Activated CD4-positive, alpha-beta T cell treated with anti-CD3 and anti-CD28 coated beads for 1 hour (primary cell): ENCODE measurements at regions not wholly inside any gene's neighbourhood (a gene's known extent, or its start where the extent isn't known, plus 50 kb on each side); places are given as distances from the start of the nearest gene placed in this dataset.

Experiments used
- DNase-seq: peaks from one replicate; pipeline ENCODE4 v3.0.0-alpha.2; 2020

GRCh38 chr3:46112984-46113383 is 85.7 kb upstream of the XCR1 start:
- no peak for DNase-seq

DNA sequence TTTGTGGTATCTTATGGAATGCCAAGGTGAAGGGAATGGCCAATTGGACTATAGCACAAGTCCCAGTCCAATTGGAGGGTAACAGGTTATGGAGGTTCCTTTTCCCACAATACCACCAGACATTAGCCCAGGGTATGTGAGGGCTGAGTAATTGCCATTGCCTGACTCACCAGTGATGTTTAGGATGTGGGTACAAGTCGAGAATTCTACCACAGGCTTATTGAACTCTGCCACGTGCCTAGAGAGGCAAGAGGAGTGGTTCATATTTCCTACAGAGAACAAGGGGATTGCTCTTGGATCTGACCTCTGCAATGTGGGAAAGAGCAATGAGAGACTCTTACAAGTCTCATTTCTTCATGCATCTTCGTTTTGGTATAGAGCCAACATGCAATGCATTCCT is 85.0 kb upstream of the XCR1 start:
- DNase-seq = no peak

- DNase-seq = no peak
Measured at GRCh38 chr3:46110701-46111493, 83.6 kb upstream of the XCR1 start.

GRCh38 chr3:46107682-46108081 is 80.4 kb upstream of the XCR1 start:
- no peak for DNase-seq

DNA sequence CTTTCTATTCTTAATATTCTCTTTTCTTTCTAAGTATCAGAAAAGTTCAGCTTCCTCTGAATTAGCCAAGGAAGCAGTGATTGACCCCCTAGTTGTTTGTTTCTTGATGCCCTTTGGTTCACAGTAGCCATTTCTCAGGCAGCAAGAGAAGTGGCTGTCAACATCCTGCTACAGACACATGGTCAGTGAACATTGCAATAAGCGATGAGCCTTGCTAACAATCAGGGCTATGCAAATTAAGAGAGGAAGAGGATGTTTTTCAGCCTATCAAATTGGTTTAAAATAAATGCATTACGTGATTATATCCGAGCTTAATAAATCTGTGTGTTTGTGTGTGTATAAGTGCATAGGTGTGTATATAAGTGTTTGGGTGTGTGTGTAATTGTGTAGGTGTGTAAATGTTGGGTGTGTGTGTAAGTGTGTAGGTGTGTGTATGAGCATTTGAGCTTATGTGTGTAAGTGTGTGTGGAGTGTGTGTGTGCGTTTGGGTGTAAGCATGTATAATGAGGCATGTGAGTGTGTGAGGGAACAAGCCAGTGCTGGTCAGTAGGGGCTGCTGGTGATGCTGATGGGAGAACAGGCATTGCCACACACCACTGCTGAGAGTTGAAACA is 78.1 kb upstream of the XCR1 start:
- DNase-seq = no peak

DNA sequence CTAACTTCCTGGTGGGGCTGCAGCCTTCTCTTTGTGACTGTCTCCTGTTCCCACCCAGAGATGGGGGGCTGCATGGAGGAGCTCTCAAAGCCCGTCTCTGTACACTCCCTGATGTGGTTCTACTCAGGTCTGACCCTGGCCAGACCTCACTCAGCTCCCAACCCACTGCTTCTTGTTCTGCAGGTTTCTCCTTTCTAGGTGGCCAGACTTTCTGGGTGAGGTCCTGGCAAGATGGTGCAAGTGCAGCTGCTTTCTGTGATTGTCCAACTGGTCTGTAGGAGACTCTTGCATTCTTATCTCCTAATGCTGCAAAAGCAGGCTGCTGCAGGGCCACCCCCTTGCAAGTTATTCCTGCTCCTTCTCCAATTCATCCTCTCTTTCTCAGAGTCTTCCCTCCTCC is 77.4 kb upstream of the XCR1 start:
- DNase-seq = no peak

DNA sequence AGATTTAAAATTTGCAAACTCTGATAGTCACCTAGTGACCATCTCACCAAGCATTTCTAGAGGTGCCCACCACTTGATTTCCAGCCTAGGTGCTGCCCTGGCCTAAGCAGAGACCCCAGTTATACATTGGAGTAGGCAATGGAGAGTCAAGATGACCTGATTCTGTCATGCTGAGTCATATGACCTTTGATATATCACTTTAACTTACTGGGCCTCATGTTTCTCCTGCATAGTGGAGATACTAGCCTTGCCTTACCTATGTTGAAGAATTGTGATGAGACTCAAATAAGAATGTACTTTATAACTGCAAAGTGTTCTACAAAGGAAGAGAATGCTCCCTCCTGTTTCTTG is 75.5 kb upstream of the XCR1 start:
- no peak for DNase-seq

DNA sequence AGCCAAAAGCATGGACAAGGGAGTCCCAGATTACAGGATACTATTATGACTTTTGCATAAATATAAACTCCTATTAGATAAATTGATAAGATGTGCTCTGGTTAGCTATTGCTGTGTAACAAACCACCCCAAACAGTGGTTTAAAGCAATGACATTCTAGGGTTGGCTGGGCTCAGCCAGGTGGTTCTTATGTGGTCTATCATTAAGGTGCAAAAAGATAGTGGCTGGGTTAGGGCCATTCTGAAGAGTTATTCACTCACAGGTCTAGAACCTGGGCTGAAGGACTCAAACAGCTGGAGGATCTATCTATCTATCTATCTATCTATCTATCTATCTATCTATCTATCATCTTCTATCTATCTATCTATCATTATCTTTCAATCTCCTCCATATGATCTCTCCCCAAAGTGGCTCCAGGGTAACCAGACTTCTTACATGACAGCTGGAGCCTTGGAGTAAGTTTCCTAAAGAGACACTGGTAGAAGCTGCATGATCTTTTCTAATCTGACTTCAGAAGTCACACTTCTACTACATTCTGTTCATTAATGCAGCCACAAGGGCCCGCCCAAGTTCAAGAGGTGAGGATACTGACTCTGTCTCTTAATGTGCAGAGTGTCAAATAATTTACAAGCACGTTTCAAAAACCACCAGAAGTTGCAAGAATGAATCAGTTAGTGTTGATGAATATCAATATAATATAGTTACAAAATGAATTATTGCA is 74.9 kb upstream of the XCR1 start:
- no peak for DNase-seq

DNA sequence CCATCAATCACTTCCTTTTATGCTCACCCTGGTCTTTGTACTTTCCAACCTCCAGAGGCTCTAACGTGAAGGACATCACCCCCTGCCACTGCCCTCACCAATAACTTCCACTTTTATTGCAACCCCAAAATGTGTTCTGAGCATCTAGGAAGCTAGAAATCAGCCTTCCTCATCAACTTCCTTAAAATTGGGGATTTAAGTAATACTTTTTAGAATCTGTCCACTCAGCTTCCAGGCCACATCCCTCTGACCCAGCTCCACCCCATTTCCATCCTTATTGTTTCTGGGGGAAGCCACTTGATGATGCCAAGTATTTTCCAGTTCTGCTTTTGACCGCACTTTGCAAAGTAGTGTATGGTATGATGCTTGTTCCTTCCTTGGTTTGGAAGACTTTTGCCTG is 73.5 kb upstream of the XCR1 start:
- DNase-seq = no peak

GRCh38 chr3:46098319-46098761 is 71.1 kb upstream of the XCR1 start:
- no peak for DNase-seq

DNA sequence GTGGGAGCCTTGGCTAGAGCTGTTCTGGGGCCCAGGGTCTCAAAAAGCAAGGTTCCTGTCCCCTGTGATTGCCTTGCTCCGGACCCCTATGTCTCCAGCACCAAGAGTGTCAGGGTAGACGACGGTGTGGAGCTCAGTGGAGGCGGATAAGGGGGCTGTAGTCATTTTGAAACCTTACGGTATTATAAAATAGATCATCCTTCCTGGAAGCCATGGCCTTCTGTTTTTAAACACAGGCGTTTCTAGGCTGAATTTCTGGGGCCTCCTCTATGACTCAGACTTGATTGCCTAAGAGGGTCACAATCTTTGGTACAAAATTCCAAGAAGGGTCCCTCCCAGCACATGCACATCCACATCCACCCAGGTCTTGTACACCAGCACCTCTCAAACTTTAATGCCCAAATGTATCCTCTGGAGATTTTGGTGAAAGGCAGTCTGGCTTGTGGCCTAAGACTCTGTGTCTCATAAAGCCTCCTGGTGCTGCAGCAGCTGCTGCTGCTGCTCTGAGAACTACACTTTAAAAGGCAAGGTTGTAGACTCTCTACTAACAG is 70.5 kb upstream of the XCR1 start:
- DNase-seq = no peak

DNA sequence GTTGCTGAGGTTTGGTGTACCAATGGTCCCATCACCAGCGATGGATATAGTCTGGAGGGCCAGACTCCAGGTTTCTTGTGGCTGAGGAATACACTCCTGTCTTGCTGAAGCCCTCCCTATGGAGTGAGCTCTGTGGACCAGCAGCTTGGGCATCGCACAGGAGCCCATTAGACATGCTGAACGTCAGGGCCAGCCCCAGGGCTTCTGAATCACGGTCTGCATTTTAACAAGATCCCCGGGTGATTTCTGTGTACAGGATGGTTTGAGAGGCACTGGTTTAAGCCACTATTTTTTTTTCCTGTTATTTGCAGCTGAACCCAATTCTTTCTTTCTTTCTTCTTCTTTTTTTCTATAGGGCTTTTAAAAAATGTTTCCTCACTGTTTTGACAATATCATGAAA is 69.5 kb upstream of the XCR1 start:
- no peak for DNase-seq

- DNase-seq = no peak
Measured at GRCh38 chr3:46096336-46096735, 69.1 kb upstream of the XCR1 start.

- DNase-seq = no peak
Measured at GRCh38 chr3:46095307-46095706, 68.0 kb upstream of the XCR1 start.

DNA sequence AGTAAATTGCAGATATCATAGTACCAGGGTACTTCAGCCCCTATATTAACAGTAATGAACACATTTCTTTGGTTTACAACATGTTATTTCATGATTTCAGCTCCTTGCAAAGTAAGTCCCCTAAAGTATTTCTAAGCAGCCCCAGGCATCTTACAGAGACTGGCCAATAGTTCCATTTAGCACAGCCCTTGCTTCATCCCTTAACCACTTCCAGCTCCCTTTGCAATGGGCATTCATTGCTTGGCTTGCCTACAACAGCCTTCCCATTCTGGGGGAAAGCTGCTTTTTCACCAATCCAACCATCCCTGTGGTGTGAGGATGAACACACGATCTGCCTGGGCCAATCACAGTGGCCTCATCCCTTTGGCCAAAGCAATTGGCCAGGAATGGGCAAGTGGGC is 67.2 kb upstream of the XCR1 start:
- DNase-seq = no peak

DNA sequence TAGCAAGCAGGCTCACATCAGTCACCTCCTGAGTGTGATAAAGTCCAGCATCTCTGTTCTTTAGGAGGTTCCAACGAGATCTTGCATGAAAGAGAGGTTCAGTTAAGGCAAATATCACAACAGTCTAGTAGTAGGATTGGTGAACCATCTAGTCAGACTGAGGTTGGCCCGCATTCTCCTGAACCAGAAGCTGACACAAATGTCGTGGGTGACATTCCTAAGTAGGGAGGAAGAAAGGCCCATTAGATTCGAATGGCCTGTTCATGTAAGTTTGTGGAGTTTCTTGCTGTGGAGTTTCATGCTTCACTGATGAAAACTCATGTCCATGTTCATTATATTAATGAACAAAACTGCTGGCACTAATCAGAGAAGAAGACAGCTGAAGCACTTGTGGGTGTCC is 66.7 kb upstream of the XCR1 start:
- no peak for DNase-seq

- no peak for DNase-seq
Measured at GRCh38 chr3:46093327-46093942, 66.2 kb upstream of the XCR1 start.

DNA sequence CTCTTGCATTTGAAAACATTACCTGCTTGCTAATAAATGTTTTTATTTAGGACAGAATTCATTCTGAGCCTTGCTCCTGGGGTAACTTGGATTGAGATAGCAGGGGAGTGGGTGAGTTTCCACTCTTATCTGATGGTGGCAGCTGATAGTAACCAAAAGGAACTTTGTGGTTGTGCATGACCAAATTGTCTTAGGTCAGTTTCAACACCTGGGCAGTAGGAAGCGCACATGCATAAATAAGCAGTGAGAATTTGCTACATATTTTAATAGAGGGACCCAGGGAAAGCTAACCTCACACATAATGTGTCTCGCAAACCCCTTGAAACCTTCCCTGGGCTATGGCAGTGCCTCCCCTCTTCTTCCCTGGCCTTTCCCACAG is 65.4 kb upstream of the XCR1 start:
- no peak for DNase-seq

DNA sequence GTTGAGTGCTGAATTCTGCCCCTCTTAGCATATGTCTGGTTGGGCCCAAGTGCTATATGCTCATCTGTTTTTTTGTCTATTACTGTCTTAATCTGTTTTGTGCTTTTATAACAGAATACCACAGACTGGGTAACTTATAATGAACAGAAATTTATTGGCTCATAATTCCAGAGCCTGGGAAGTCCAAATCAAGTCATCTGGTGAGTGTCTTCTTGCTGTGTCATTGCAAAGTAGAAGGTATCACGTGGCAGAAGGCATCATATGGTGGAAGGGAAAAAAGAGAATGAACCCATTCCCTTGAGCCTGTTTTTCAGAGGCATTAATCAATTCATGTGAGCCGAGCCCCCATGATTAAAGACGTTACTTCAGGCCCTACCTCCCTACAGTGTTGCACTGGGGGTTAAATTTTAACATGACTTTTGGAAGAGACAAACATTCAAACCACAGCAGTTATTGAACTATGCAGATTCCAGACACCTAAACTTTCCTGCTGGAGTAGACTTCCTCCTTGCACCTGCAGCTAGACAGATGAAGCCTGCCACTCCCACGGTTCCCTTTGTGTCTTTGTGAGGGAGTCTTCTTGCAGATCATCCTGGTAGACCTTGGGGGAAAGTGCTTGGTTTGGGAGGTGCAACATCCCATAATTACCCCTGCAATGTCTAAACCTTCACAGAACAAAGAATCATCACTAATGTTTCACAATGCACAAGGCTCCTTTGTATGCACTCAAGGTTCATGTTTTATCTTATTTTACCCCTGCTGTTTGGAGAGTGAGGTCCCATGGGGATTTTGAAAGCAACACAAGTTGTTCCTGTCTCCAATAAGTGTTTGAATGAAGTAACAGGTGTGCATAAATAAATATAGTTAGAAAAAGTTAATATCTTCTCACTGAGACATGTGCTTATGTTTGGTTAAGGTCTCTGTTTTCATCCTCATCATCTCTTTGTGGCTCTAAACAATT is 64.7 kb upstream of the XCR1 start:
- no peak for DNase-seq

GRCh38 chr3:46091046-46091445 is 63.8 kb upstream of the XCR1 start:
- no peak for DNase-seq

DNA sequence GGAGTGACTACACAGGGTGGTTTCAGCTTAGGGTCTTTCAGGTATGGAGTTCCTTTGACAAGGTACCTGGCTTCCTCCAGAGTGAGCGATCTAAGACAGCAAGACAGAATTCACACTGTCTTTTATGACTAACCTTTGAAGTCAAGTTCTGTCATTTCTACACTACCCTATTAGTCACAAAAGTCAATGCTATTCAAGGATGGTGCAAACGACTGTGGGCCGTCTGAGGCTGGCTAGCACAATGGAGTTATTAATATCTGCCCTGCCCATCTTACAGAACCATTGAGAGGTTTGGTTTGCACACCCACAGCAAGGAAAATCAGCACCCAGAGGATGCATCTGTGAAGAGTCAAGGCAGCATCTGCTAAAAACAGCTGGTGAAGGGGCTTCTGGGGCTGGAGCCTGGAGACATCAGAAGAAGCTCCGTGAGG is 62.9 kb upstream of the XCR1 start:
- DNase-seq = no peak
